GM18873 (cell line): ENCODE measurements at regions not wholly inside any gene's neighbourhood (a gene's known extent, or its start where the extent isn't known, plus 50 kb on each side); places are given as distances from the start of the nearest gene placed in this dataset.

Experiments
- ATAC-seq: cut with Tn5 transposase; IDR thresholded peaks from one replicate; pipeline ENCODE4 v1.9.1; 2021; ENCODE audit warnings: mild to moderate bottlenecking, moderate library complexity, moderate number of reproducible peaks; ENCODE audit not compliant: unreplicated experiment, low FRiP score

DNA sequence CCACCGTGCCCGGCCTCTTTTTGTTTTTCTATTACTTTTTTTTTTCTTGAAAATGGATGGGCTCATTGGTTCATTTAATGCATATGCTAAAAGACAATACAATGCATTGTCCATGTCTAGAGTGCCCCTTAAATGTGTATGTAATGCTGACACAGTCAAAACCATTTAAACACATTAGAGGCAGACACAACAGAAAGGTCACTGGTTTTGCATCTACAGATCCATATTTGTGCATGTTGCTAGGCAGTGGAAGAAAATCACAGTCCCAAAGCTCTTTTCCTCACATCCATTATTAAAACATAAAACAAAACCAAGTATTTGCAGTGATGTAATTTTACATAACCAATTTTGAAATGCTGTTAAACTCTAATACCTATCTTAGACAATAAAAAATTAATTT, 389.0 kb downstream of the TAF11L14 start:
- no peak for ATAC-seq

- no peak for ATAC-seq
Observed at GRCh38 chr5:18023986-18024385, 389.7 kb downstream of the TAF11L14 start.

GRCh38 chr5:18024542-18024941, 390.3 kb downstream of the TAF11L14 start:
- ATAC-seq, result no peak

- ATAC-seq, result no peak
Observed at GRCh38 chr5:18027241-18027867, 393.1 kb downstream of the TAF11L14 start.

- no peak for ATAC-seq
Observed at GRCh38 chr5:18028036-18028435, 393.8 kb downstream of the TAF11L14 start.

DNA sequence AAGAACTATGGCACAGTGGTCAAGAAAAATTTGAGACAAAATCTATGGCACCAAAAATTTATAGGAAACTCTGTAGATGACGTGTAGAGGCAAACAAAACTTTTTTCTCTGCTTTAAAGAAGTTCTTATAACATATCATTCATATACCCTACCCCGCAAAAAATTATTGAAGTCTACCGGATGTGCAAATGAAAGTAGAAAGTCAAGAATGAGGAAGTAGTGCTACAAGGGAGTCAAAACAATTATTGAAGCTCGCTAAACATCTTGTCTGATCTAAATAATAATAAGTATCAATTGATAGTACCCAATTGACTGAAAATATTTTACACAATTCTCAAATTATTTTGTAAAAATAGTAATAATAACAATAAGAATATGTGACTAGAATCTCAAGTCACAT, 398.5 kb downstream of the TAF11L14 start:
- ATAC-seq, result no peak

- ATAC-seq, result no peak
Observed at GRCh38 chr5:18036531-18036930, 402.3 kb downstream of the TAF11L14 start.

- ATAC-seq, result no peak
Observed at GRCh38 chr5:18037718-18038117, 403.5 kb downstream of the TAF11L14 start.

DNA sequence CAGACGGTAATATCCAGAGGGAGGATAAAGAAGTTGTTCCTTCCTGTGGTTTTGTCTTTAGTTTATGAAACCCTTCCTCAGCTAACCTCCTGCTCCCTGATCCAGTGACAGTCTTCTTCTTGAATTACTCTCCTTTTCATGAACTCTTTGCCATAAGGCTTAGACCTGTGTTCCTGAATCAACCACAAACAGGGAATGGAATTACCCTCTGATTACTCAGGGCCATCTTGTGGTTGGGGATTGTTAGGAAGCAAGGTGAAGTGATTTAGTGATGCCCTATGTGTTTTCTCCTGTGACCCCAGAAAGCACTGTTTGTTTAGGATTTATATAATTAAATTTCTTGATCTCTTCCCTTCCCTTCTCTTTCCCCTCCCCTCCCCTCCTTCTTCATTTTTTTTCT, 409.1 kb downstream of the TAF11L14 start:
- no peak for ATAC-seq

GRCh38 chr5:18048449-18048848, 414.2 kb downstream of the TAF11L14 start:
- no peak for ATAC-seq

DNA sequence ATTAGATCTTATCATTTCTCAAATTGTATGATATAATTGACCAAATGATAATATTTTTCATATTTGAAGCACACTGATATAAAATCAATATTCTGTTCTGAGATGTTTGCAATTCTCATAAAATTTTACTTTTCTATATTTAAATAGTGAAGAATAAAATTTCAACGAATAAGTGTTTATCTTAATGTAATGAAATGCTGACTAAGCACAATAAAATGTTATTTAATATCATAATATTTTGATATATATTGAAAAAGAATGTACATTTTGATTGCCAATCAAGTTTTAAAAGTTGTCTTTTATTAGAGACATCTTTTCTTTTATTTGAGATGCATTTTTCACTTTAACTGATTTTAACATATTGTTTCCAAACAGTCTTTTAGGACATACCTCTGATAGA, 416.1 kb downstream of the TAF11L14 start:
- ATAC-seq, result no peak

DNA sequence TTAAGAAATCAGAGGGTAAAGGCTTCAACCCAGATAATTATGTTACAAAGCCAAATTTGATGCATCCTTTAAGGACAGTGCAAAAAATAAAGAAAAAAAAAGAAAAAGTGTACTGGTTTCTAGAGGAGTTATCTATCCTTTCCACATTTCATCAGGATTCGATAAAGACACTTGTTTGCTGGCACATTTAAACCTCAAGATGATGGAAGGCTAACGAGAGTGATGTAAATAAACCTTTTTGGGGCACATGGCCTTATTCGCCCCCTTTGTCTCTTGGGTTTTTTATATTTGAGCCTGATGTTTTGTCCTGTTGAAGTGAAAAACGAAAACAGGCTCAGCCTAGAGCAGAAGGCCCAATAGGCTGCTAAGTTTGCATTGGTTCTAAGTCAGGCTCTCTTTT, 416.5 kb downstream of the TAF11L14 start:
- ATAC-seq, result no peak

DNA sequence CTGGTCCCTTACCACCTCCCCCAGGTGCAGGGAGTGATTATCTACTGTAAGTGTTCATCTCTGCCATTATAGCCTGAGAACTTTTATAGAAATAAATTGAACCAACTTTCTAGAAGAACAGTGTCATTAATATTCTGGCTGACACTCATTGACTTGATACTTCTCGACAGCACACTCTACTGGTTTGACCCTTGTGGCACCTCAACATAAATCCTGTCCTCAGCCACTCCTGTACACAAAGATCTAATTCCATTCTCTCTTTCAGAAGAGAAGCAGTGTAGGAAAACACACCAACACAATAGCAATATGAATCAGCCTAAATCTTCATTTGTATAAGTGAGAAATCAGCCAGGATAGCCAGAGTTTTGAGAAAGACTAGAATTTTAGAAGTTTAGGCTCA, 417.7 kb downstream of the TAF11L14 start:
- no peak for ATAC-seq

- ATAC-seq, result no peak
Observed at GRCh38 chr5:18052569-18052968, 418.3 kb downstream of the TAF11L14 start.

GRCh38 chr5:18057725-18058124, 423.5 kb downstream of the TAF11L14 start:
- ATAC-seq, result no peak

- no peak for ATAC-seq
Observed at GRCh38 chr5:18067615-18068014, 433.4 kb downstream of the TAF11L14 start.

DNA sequence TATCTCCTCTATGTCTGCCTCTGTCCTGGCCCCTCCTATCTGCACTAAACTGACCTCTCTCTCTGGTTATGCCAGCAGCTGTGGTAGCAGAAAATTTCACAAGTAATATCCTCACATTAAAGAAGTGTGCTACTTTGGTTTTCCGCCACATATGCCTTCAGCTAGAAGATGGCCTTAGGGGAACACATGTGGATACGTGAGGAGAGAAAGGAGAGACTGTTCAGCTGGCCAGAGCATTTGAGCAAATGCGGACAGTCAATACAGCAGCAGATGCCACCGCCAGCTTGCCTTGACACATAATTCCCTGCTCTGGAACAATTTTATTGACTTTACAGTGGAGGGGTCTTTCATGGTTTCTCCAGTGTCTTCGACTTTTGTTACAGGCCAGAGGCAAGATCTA, 434.6 kb downstream of the TAF11L14 start:
- no peak for ATAC-seq

- ATAC-seq, result no peak
Observed at GRCh38 chr5:18069790-18070189, 435.5 kb downstream of the TAF11L14 start.

- no peak for ATAC-seq
Observed at GRCh38 chr5:18072600-18072999, 438.3 kb downstream of the TAF11L14 start.

DNA sequence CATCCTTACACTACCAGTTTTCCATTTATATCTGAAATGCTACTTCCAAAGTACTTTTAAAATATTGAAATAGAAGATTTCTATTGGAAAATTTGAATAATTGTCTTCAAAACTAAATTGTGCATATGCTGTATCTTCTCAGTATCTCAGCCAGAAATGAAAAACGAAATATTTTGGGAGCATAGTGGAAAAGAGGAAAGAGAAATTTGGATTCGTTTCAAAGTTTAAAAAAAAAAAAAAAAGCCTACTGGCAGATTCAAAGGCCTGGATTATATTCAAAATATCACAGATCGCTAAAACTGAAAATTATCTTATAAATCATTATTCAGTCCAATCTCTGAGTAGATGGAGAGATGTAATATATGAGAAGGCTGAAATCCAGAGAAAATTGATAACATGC, 440.7 kb downstream of the TAF11L14 start:
- no peak for ATAC-seq

DNA sequence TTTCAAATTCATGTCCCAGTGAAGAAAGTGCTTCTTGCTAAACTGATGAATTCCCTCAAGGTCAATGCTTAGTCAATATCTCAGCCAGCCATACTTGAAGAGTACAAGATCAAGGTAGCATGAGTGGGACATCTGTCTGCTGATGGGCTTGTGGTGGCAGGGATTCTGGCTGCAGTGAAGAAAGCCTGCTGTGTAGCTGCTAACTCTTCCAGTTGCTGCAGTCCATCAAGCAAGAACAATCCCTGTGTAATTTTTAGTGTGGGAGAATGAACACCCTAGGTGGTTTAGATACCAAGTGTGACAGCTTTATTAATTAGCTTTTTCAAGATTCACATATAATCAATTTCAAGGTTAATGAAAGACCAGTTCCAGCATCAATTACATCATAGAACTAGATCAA, 443.9 kb downstream of the TAF11L14 start:
- ATAC-seq, result no peak

DNA sequence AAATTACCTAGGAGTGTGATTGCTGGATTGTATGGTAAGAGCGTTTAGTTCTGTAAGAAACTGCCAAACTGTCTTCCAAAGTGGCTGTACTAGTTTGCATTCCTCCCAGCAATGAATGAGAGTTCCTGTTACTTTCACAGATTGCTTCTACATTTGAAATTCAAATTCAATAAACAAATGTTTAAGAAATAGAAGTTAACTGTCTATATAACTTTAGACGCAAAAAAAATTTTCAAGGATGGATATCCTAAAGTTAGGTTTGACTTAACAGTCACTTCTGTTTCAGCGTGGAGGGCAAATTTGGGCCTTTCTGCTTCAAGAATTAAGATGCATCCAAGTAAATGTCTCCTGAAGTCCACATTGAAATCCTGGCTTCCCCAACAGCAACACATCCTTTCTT, 445.6 kb downstream of the TAF11L14 start:
- no peak for ATAC-seq

DNA sequence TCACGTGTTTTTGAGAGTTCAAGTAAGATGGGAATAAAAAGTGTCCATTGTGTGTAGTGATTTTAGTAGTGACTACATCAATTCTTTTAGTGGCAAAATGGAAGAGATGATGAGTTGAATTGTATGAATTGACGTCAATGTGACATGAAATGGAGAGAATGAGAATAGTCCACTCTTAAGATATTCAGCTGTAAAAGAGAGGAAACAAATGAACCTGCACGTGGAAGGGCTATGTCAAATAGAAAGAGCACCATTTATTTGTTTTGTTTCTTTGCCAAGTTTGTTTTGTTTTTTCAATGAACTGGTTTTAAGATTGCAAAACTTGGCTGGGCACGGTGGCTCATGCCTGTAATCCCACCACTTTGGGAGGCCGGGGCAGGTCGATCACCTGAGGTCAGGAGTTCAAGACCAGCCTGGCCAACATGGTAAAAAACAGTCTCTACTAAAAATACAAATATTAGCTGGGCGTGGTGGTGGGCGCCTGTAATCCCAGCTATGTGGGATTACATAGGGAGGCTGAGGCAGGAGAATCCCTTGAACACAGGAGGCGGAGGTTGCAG, 453.8 kb downstream of the TAF11L14 start:
- no peak for ATAC-seq
